Caco-2 (cell line): ENCODE measurements at regions not wholly inside any gene's neighbourhood (a gene's known extent, or its start where the extent isn't known, plus 50 kb on each side); places are given as distances from the start of the nearest gene placed in this dataset.

ENCODE experiments used
- BruUV-seq: library from RNA; stranded (reverse); fragments of 400-500 nt; replicated peaks from 2 replicates; lab custom pipeline; 2021; lab: Mats Ljungman, UMichigan
- CTCF ChIA-PET: fragments of 300-600 bp; sonication (Branson Sonifier 250); formaldehyde crosslinking; loops from one replicate; lab custom pipeline; 2022; ENCODE audit warnings: antibody characterized with exemption; lab: Charles Lee
- POLR2A ChIA-PET: fragments of 300-600 bp; sonication (Branson Sonifier 250); formaldehyde crosslinking; loops from one replicate; lab custom pipeline; 2022; ENCODE audit warnings: antibody characterized with exemption; lab: Charles Lee
- DNase-seq, 2 experiments: peaks; one replicate each; pipeline versions ENCODE4 v3.0.0 to v3.0.0-alpha.2; 2020 to 2022
- H3K27me3 ChIP-seq: replicated peaks from 2 replicates; pipeline ENCODE4 v1.6.0; 2011; ENCODE audit warnings: low read length; ENCODE audit not compliant: control insufficient read depth, insufficient read depth
- H3K36me3 ChIP-seq: 2 replicates; pipeline ENCODE4 v1.5.1; 2011; ENCODE audit warnings: low read length; ENCODE audit not compliant: control insufficient read depth, insufficient read depth
- H3K4me1 ChIP-seq: fragments of 250-450 bp; sonication (Bioruptor Pico); 2 replicates; pipeline ENCODE4 v1.5.1; 2020; ENCODE audit warnings: mild to moderate bottlenecking
- H3K4me3 ChIP-seq: 2 replicates; pipeline ENCODE4 v1.5.1; 2011; ENCODE audit warnings: low read depth, mild to moderate bottlenecking, control low read depth, low read length
- H3K9me3 ChIP-seq: fragments of 250-450 bp; sonication (Bioruptor Pico); 2 replicates; pipeline ENCODE4 v1.5.1; 2020; ENCODE audit warnings: mild to moderate bottlenecking, moderate library complexity
- H3K27ac Mint-ChIP-seq: one replicate; pipeline ENCODE4 v1.8.0; 2022; ENCODE audit warnings: mixed read lengths; ENCODE audit not compliant: unreplicated experiment
- H3K27me3 Mint-ChIP-seq: one replicate; pipeline ENCODE4 v1.8.0; 2022; ENCODE audit warnings: mixed read lengths; ENCODE audit not compliant: insufficient read depth, unreplicated experiment
- H3K36me3 Mint-ChIP-seq: one replicate; pipeline ENCODE4 v1.8.0; 2022; ENCODE audit warnings: mild to moderate bottlenecking, mixed read lengths; ENCODE audit not compliant: insufficient read depth, unreplicated experiment
- H3K4me1 Mint-ChIP-seq: one replicate; pipeline ENCODE4 v1.8.0; 2022; ENCODE audit warnings: low read depth, mixed read lengths; ENCODE audit not compliant: unreplicated experiment
- H3K4me3 Mint-ChIP-seq: one replicate; pipeline ENCODE4 v1.8.0; 2022; ENCODE audit warnings: mild to moderate bottlenecking, moderate library complexity, mixed read lengths; ENCODE audit not compliant: unreplicated experiment
- H3K9me3 Mint-ChIP-seq: one replicate; pipeline ENCODE4 v1.8.0; 2022; ENCODE audit warnings: mixed read lengths; ENCODE audit not compliant: unreplicated experiment
- CTCF ChIP-seq, 2 experiments: fragments of 200-600 bp in 1 of 2; IDR thresholded peaks; 1 replicate in 1 of 2; 2 replicates in 1 of 2; pipeline versions ENCODE4 v1.5.1 to v1.8.0; 2011 to 2022; ENCODE audit warnings: antibody characterized with exemption in 1 of 2, control low read depth in 1 of 2, inconsistent platforms in 1 of 2, low read depth in 1 of 2, low read length in 1 of 2, mild to moderate bottlenecking in 1 of 2, moderate library complexity in 1 of 2; ENCODE audit not compliant: insufficient read depth in 1 of 2, severe bottlenecking in 1 of 2, unreplicated experiment in 1 of 2
- intact Hi-C: fragments of 100-400 bp; cut with micrococcal nuclease; formaldehyde crosslinking; loops from one replicate; pipeline ENCODE4 v1.10.0; 2022; ENCODE audit not compliant: unreplicated experiment

- peaks cover 12% of the 10 kb centered on the region for H3K27me3 Mint-ChIP-seq
- no peak for TF ChIP-seq CTCF (IDR thresholded peaks at IDR 0.05; ENCODE audit: insufficient read depth in 1 of 2, low read depth in 1 of 2, low read length in 1 of 2, severe bottlenecking in 1 of 2, unreplicated experiment in 1 of 2)
- no TSS peak for BruUV-seq
- H3K36me3 ChIP-seq: no peaks in the 10 kb centered on the region
- H3K4me1 ChIP-seq: no peaks in the 10 kb centered on the region
- no peaks in the 10 kb centered on the region for H3K4me1 Mint-ChIP-seq
- intact Hi-C loops: no loop called here
- H3K27me3 ChIP-seq: no peaks in the 10 kb centered on the region
- no peak for DNase-seq
- ChIA-PET POLR2A (no interaction called here), CTCF (no interaction called here)
- H3K9me3 ChIP-seq: no peaks in the 10 kb centered on the region
- no peak overlapping the region for H3K4me3 Mint-ChIP-seq
- H3K9me3 Mint-ChIP-seq: no peaks in the 10 kb centered on the region
- no peak overlapping the region for H3K4me3 ChIP-seq
- no peaks in the 10 kb centered on the region for H3K36me3 Mint-ChIP-seq
- H3K27ac Mint-ChIP-seq: no peak overlapping the region
Measured at GRCh38 chr1:114330451-114330983, 176.8 kb upstream of the SYT6 start.

DNA sequence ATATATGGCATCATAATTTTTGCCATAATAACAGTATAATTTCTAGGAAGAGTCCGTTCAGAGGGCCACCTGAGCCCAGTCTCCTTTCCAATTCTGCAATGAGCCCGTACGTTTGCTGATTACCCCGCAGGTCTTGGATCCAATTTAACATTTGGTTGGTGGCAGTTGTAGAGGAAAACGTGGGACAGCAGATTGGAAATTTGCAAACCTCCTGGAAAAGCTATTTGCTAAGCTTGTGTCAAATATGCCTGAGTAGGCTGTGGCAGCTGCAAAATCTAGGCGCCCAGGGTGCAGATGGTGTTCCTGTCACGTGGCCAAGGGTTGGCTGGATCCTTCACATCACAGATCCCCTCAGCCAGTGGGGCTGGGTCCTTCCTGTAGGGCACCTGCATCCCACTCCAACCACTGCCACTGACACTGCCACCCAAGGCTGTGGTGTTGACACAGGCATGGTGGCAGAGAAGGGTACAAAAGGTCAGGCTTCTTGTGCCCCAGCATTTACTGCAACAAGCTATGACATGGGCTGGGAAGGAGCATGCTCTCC is 174.8 kb upstream of the SYT6 start:
- H3K4me1 Mint-ChIP-seq: no peaks in the 10 kb centered on the region
- no peak overlapping the region for H3K27ac Mint-ChIP-seq

DNA sequence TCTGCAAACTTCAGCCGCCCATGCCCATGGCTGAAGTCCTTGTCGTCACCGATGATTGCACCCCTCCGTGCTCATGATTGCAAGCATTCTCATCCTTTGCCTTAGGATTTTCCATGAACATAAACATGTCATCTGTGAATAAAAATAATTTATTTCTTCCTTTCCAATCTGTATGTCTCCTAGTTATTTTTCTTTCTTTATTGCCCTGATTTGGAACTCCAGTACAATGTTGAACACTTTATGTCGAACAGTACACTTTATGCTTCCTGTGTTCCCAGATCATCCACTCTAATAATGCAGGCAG is 170.9 kb upstream of the SYT6 start:
- ChIA-PET CTCF (no interaction called here), POLR2A (no interaction called here)
- Histone ChIP-seq H3K9me3 (no peaks in the 10 kb centered on the region), H3K36me3 (no peaks in the 10 kb centered on the region), H3K4me1 (no peaks in the 10 kb centered on the region), H3K4me3 (no peak overlapping the region), H3K27me3 (no peaks in the 10 kb centered on the region)
- intact Hi-C loops: no loop called here
- TF ChIP-seq CTCF (IDR thresholded peaks at IDR 0.05; ENCODE audit: insufficient read depth in 1 of 2, low read depth in 1 of 2, low read length in 1 of 2, severe bottlenecking in 1 of 2, unreplicated experiment in 1 of 2): no peak
- Mint-ChIP-seq H3K27ac (no peak overlapping the region), H3K4me3 (no peak overlapping the region), H3K9me3 (no peaks in the 10 kb centered on the region), H3K27me3 (no peaks in the 10 kb centered on the region), H3K4me1 (no peaks in the 10 kb centered on the region), H3K36me3 (no peaks in the 10 kb centered on the region)
- DNase-seq: no peak
- BruUV-seq: no TSS peak

More for the DNA sequence above, 174.8 kb upstream of the SYT6 start:
- Histone ChIP-seq H3K4me3 (no peak overlapping the region), H3K36me3 (no peaks in the 10 kb centered on the region), H3K27me3 (no peaks in the 10 kb centered on the region), H3K9me3 (no peaks in the 10 kb centered on the region), H3K4me1 (no peaks in the 10 kb centered on the region)
- no peaks in the 10 kb centered on the region for H3K9me3 Mint-ChIP-seq
- ChIA-PET POLR2A (no interaction called here), CTCF (no interaction called here)
- DNase-seq: no peak
- no peak overlapping the region for H3K4me3 Mint-ChIP-seq
- intact Hi-C loops: no loop called here
- H3K27me3 Mint-ChIP-seq: peaks cover 6% of the 10 kb centered on the region
- BruUV-seq: no TSS peak
- H3K36me3 Mint-ChIP-seq: no peaks in the 10 kb centered on the region
- no peak for TF ChIP-seq CTCF (IDR thresholded peaks at IDR 0.05; ENCODE audit: insufficient read depth in 1 of 2, low read depth in 1 of 2, low read length in 1 of 2, severe bottlenecking in 1 of 2, unreplicated experiment in 1 of 2)
